ENCODE measurements at regions not wholly inside any gene's neighbourhood (a gene's known extent, or its start where the extent isn't known, plus 50 kb on each side); places are given as distances from the start of the nearest gene placed in this dataset.
A peak's percentile ranks its signal among the peaks of the same experiment; 100 is the strongest.

- intact Hi-C loops (cut with DNase I; ENCODE audit: low total_unique reads) = no loop called here
- Histone ChIP-seq H3K4me1 (no peaks in the 10 kb centered on the region), H3K36me3 (no peaks in the 10 kb centered on the region), H3K27me3 (peaks cover 0 to 56% of the 10 kb centered on the region in 2 donors), H3K4me3 (no peak overlapping the region), H3K27ac (no peak overlapping the region), H3K9me3 (peaks cover 3 to 17% of the 10 kb centered on the region in 2 donors)
- no peak for TF ChIP-seq POLR2A (IDR thresholded peaks at IDR 0.05)
- TF ChIP-seq, protein P1, sequence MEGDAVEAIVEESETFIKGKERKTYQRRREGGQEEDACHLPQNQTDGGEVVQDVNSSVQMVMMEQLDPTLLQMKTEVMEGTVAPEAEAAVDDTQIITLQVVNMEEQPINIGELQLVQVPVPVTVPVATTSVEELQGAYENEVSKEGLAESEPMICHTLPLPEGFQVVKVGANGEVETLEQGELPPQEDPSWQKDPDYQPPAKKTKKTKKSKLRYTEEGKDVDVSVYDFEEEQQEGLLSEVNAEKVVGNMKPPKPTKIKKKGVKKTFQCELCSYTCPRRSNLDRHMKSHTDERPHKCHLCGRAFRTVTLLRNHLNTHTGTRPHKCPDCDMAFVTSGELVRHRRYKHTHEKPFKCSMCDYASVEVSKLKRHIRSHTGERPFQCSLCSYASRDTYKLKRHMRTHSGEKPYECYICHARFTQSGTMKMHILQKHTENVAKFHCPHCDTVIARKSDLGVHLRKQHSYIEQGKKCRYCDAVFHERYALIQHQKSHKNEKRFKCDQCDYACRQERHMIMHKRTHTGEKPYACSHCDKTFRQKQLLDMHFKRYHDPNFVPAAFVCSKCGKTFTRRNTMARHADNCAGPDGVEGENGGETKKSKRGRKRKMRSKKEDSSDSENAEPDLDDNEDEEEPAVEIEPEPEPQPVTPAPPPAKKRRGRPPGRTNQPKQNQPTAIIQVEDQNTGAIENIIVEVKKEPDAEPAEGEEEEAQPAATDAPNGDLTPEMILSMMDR (IDR thresholded peaks at IDR 0.05) = no peak
- TF ChIP-seq POLR2AphosphoS5 (IDR thresholded peaks at IDR 0.05) = no peak
- no peak for DNase-seq (ENCODE audit: low spot score in 2 of 2)
These were observed 196.2 kb upstream of the C14orf180 start for GRCh38 chr14:104383088-104383995.

DNA sequence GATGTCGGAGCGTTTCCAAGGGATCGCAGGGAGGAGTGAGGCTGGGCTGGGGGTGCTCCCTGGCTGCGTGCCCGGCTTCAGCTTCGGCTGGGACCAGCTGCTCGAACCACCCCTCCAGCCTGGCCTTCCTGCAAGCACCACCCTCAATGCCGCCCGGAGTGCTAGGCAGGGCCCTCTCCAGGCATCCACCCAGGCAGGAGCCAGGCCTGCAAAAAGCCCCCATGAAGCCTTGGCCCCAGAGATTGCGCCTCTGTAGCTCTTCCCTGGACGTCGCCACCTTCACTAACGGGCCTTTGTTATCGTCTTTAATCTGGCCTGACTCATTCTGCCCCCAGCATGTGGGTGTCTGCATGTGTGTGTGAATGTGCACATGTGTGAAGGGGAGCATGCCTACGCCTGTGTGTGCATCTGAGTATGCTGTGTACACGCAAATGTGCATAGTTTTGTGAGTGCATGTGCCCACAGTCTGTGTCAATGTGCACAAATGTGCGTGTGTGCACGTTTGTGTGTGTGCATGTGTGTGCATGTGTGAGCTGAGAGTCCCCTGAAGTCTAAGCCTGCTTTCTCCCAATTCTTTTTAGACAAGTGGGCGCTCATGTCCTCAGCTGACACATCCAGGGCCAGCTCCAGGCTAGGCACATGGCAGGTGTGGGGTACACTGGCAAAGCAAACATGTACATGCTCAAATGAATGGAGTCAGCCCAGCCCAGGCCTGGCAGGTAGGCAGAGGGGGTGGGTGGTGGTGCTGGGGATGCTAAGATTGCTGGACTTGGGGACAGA lies 195.4 kb upstream of the C14orf180 start:
- Histone ChIP-seq H3K27ac (no peak overlapping the region), H3K27me3 (peaks cover 0 to 52% of the 10 kb centered on the region in 2 donors), H3K9me3 (peaks cover 3 to 16% of the 10 kb centered on the region in 2 donors), H3K36me3 (no peaks in the 10 kb centered on the region), H3K4me3 (no peak overlapping the region), H3K4me1 (no peaks in the 10 kb centered on the region)
- peak in 1 of 2 donors; percentile 30 for DNase-seq (ENCODE audit: low spot score in 2 of 2)
- TF ChIP-seq POLR2AphosphoS5 (IDR thresholded peaks at IDR 0.05) = no peak
- no peak for TF ChIP-seq POLR2A (IDR thresholded peaks at IDR 0.05)
- TF ChIP-seq, protein P1 (IDR thresholded peaks at IDR 0.05) = no peak
- intact Hi-C loops (cut with DNase I; ENCODE audit: low total_unique reads) = no loop called here

DNA sequence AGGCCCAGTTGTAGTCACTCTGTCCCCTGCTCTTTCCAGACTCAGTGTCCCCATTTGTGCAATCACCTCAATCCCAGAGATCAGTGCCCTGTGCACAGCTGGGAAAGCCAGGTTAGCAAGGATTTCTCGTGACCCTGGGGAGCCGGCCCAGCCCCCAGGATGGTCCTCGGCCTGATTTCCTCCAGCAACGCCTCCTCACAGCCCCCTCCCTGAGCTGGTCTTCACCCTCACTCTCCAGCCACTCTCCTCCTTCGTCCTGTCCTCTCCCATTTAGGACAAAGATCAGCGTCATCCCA lies 194.8 kb upstream of the C14orf180 start:
- H3K4me1 ChIP-seq = no peaks in the 10 kb centered on the region
- H3K27ac ChIP-seq = no peak overlapping the region
- TF ChIP-seq POLR2A (IDR thresholded peaks at IDR 0.05) (no peak), POLR2AphosphoS5 (IDR thresholded peaks at IDR 0.05) (no peak)
- H3K27me3 ChIP-seq = peaks cover 0 to 48% of the 10 kb centered on the region in 2 donors
- H3K4me3 ChIP-seq = no peak overlapping the region
- H3K9me3 ChIP-seq = peaks cover 1 to 10% of the 10 kb centered on the region in 2 donors
- no peaks in the 10 kb centered on the region for H3K36me3 ChIP-seq
- intact Hi-C loops (cut with DNase I; ENCODE audit: low total_unique reads) = no loop called here
- no peak for DNase-seq (ENCODE audit: low spot score in 2 of 2)

GRCh38 chr14:104385111-104385510 lies 194.5 kb upstream of the C14orf180 start:
- intact Hi-C loops (cut with DNase I; ENCODE audit: low total_unique reads) = no loop called here
- H3K27me3 ChIP-seq = peaks cover 0 to 48% of the 10 kb centered on the region in 2 donors
- H3K4me1 ChIP-seq = no peaks in the 10 kb centered on the region
- TF ChIP-seq POLR2AphosphoS5 (IDR thresholded peaks at IDR 0.05) (no peak), POLR2A (IDR thresholded peaks at IDR 0.05) (no peak)
- TF ChIP-seq, protein P1 (IDR thresholded peaks at IDR 0.05) = no peak
- H3K9me3 ChIP-seq = peaks cover 0 to 7% of the 10 kb centered on the region in 2 donors
- H3K27ac ChIP-seq = no peak overlapping the region
- H3K36me3 ChIP-seq = no peaks in the 10 kb centered on the region
- H3K4me3 ChIP-seq = no peak overlapping the region
- DNase-seq (ENCODE audit: low spot score in 2 of 2) = peak in 1 of 2 donors; percentile 7

DNA sequence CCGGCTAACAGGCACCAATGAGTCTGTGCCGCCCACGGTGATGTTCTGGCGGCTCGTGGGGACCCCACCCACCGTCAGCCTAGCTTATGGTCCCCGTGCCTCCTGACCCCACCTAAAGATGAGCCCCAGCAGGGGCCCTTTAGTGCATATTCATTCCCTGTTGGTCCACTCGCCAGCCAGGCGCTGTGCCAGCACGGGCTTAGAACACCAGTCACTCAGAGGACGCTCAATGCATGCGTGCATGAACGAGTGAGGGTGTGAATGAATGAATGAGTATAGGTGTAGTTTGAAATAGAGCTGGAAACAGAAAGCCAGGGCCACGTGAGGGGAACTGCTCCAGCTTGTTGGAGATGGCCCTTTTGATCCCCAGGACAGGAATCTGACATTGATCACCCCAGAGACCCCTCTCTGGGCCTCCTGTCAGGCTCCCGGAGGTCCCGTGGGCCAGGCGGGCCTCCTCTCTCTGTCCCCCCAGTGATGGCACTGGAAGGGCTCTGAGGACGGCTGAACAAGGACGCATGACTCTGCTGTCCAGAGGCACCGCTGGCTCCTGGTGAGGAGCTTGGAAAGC lies 193.9 kb upstream of the C14orf180 start:
- peak in 1 of 2 donors; percentile 43 for DNase-seq (ENCODE audit: low spot score in 2 of 2)
- Histone ChIP-seq H3K27me3 (peaks cover 0 to 48% of the 10 kb centered on the region in 2 donors), H3K4me3 (no peak overlapping the region), H3K36me3 (no peaks in the 10 kb centered on the region), H3K4me1 (no peaks in the 10 kb centered on the region), H3K9me3 (peaks cover 0 to 4% of the 10 kb centered on the region in 2 donors), H3K27ac (no peak overlapping the region)
- TF ChIP-seq, protein P1 (IDR thresholded peaks at IDR 0.05) = no peak
- no peak for TF ChIP-seq POLR2AphosphoS5 (IDR thresholded peaks at IDR 0.05)
- no peak for TF ChIP-seq POLR2A (IDR thresholded peaks at IDR 0.05)
- intact Hi-C loops (cut with DNase I; ENCODE audit: low total_unique reads) = no loop called here

Data from breast epithelium (tissue), 4 donors.